HG03432 (cell line): ENCODE measurements at regions not wholly inside any gene's neighbourhood (a gene's known extent, or its start where the extent isn't known, plus 50 kb on each side); places are given as distances from the start of the nearest gene placed in this dataset.

Experiments
- ATAC-seq: cut with Tn5 transposase; IDR thresholded peaks from one replicate; pipeline ENCODE4 v1.9.1; 2021; ENCODE audit warnings: mild to moderate bottlenecking, moderate library complexity; ENCODE audit not compliant: unreplicated experiment

- ATAC-seq = peak; percentile 78
These were observed 650.5 kb upstream of the SORCS1 start for GRCh38 chr10:107814865-107815487.

DNA sequence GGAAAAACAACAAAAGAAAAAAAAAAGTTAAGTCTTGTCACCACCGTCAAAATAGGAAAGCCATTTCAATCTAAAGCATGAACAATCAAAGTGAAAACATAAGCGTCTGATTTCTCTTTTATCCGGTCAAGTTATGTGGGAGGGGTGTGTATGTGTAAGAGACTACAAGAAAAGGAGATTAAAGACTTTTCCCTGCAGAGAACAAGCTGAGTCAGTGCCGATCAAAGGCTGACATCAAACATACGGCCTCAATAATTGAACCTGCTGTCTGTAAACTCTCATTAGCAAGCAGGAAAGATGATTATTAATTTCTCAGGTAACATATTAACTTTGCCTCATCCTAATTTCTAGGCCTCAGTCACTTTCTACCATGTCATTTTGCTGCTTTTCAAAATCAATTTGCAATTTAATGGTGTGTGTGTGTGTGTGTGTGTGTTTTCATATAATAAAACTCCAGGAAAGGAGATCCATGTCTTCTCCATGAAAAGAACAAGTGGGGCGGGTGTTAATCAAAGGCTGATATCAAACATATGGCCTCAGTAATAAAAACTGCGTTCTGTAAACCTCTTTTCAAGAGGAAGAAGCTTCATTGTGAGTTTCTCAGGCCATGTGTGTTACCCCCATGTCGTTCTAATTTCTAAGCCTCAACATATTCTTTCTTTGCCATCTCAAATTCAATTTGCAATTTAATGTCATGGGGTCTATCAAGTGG, 649.1 kb upstream of the SORCS1 start:
- ATAC-seq = no peak

DNA sequence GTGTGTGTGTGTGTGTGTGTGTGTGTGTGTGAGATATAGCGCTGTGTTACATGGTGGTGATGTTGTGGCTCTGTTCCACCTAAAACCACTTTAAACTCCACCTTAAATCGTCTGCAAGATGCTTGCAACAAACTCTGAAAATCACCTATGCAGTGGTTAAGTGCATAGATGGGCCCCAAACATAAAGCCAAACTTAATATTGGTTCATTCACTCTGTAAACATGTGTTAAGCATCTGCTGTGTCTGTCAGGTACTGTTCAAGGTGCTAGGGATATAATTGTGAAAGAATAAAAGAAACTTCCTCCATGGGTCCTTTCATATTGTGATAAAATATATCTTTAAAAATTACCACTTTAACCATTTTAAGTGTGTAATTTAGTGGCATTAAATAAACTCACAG, 645.4 kb upstream of the SORCS1 start:
- no peak for ATAC-seq

DNA sequence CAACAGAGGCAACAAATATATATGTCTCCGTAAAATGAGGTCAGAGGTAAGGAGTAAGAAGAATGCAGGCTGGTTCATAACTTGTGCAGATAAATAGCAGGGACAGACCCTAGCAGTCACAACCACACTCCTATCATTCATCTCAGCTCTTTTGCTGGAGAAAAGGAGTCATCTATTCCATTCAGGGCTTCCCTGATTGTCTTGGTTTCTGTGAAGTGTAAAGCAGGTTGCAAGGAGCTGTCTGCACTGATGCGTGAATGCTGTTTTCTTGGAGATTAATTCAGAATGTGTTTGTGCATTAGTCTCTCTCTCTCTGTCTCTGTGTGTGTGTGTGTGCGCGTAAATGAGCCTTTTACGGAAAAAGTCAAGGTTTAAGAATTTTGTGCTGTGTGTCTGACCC, 643.3 kb upstream of the SORCS1 start:
- ATAC-seq = no peak

GRCh38 chr10:107806026-107806425, 641.5 kb upstream of the SORCS1 start:
- ATAC-seq = no peak

- ATAC-seq = no peak
These were observed 639.0 kb upstream of the SORCS1 start for GRCh38 chr10:107803546-107803945.

GRCh38 chr10:107800061-107800460, 635.6 kb upstream of the SORCS1 start:
- no peak for ATAC-seq

- ATAC-seq = no peak
These were observed 625.8 kb upstream of the SORCS1 start for GRCh38 chr10:107790271-107790670.

GRCh38 chr10:107771066-107771465, 606.6 kb upstream of the SORCS1 start:
- ATAC-seq = no peak

GRCh38 chr10:107767185-107767584, 602.7 kb upstream of the SORCS1 start:
- no peak for ATAC-seq

DNA sequence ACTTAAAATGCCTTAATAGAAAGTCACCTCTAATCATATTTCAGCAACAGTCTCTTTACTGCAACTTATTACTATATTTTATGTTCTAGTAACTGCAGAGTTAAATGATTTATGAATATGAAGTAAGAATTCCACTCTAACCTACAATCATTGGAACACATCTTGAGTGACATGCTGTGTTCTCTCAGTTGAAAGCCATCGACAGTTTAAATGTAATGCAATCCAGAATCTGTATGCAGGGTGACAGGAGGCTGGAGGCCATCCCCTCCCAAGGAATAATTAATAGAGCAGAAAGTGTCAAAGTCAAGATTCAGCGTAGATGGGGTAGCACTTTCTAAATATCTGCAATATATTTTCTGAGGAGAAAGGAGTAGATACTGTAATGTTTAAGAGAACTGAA, 590.3 kb upstream of the SORCS1 start:
- ATAC-seq = no peak

DNA sequence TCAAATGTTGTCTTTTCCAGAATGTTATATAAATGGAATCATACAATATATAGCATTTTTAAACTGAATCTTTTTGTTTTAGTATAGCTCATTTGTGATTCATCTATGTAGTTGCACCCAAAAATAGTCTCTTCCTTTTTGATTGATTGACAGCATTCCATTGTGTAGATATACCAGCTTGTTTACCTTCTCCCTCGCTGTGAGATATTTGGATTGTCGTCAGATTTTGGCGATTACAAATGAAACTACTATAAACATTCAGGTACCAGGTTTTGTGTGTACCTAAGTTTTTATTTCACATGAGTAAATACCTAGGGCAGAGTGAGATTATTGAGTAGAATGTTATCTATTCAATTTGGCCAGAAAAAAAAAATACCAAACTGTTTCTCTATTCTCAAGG, 584.7 kb upstream of the SORCS1 start:
- no peak for ATAC-seq

DNA sequence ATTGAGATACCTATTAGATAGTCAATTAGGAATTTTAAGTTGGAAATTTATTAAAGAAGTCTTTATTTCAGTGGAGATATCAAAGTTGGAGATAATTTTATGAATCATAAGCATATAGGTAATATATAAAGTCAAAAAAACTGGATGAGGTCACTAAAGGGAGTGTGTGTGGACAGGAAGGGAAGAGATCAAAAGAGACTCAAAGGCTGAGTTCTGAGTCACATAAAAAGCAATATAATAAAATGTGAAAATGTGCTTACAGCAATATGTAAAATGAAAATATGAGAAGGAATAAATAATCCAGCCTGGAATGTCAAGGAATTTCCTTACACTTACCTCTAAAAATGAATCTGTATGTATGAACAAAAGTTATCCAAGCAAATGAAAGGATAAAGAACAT, 583.3 kb upstream of the SORCS1 start:
- ATAC-seq = no peak

- no peak for ATAC-seq
These were observed 577.5 kb upstream of the SORCS1 start for GRCh38 chr10:107741971-107742370.

- no peak for ATAC-seq
These were observed 576.6 kb upstream of the SORCS1 start for GRCh38 chr10:107740962-107741690.

- no peak for ATAC-seq
These were observed 575.4 kb upstream of the SORCS1 start for GRCh38 chr10:107739951-107740350.

GRCh38 chr10:107733328-107734130, 569.0 kb upstream of the SORCS1 start:
- no peak for ATAC-seq

DNA sequence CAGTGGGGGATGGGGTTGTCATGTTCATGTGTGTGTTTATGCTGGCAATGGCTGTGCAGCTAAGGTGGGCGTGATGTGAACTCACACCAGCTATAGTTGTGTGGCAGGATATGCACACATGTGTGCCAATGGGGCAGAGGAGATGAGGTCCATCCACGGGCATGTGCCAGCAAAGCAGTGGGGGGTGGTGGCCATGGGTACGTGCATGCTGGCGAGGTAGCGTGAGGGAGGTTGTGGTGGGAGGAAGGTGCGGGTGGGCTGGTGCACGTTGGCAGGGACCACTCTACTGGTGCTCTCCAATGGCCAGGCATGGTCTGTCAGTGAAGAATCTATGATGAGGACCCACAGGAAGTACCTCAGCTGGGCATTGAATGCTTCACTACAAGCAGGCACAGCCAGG, 567.5 kb upstream of the SORCS1 start:
- no peak for ATAC-seq

DNA sequence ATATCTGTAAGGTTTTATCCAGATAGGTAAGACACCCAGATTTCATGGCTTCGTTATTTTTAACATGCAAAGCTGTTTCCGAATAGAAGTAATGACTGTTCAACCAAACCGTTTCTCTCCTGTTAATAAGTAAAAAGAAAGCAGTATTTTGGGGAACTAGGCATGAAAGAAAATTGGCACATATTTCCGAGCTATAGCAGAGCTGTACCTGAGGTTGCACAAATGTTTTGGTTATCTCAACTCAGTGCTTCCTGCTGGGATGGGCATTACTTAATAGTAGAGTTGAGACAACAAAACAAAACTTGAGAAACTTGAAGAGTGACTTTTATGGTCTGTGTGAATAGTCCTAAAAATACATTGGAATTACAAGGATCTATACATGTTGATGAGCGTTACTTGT, 564.3 kb upstream of the SORCS1 start:
- peak; percentile 60 for ATAC-seq

DNA sequence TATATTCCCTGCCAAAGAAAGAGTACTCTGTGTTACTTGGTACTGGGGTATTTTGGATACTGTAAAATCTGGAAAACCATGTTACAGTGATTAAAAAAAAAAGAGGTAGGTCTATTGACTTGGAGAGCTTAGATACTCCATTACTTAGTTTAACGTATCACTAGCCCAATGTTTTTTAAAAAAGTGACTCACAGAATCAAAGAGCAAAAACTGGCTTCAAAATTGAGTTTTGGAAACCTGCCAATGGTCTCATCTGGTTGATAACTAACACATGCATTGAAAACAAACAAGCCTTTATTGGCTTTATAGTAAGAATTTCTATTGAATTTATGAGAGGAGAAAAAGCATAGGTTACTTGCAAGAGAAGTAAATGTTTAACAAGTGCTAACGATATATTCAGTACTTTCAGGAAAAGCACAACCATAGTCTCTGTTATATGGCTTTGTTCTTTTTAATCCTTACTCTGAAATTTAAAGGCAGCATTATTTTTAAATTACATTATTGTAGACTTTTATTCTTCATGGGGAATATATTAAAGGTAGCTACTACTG, 563.3 kb upstream of the SORCS1 start:
- no peak for ATAC-seq

- no peak for ATAC-seq
These were observed 554.4 kb upstream of the SORCS1 start for GRCh38 chr10:107718864-107719263.
